ENCODE measurements at regions not wholly inside any gene's neighbourhood (a gene's known extent, or its start where the extent isn't known, plus 50 kb on each side); places are given as distances from the start of the nearest gene placed in this dataset.

- no peaks in the 10 kb centered on the region for H3K36me3 ChIP-seq (ENCODE audit: low read depth, low read length)
- no peak overlapping the region for H3K27ac ChIP-seq (ENCODE audit: low read length)
- H3K79me2 ChIP-seq (ENCODE audit: low read length), result no peaks in the 10 kb centered on the region
- H3K9ac ChIP-seq (ENCODE audit: low read length), result no peak overlapping the region
- H2AFZ ChIP-seq (ENCODE audit: low read length), result no peak overlapping the region
- no peak for ATAC-seq
- H3K4me3 ChIP-seq (ENCODE audit: low read length), result no peak overlapping the region
- H3F3A ChIP-seq (ENCODE audit: low read length, unreplicated experiment), result no peaks in the 10 kb centered on the region
- H3K4me1 ChIP-seq (ENCODE audit: insufficient read depth, low read length), result peaks cover 17% of the 10 kb centered on the region
- no peak for DNase-seq
- no peaks in the 10 kb centered on the region for H3K9me3 ChIP-seq (ENCODE audit: low read length)
- TF ChIP-seq EZH2 (IDR thresholded peaks at IDR 0.05; ENCODE audit: low read length, unreplicated experiment) (no peak), EZH2phosphoT487 (IDR thresholded peaks at IDR 0.05; ENCODE audit: borderline replicate concordance, low read length) (no peak)
- TF ChIP-seq, protein P1, sequence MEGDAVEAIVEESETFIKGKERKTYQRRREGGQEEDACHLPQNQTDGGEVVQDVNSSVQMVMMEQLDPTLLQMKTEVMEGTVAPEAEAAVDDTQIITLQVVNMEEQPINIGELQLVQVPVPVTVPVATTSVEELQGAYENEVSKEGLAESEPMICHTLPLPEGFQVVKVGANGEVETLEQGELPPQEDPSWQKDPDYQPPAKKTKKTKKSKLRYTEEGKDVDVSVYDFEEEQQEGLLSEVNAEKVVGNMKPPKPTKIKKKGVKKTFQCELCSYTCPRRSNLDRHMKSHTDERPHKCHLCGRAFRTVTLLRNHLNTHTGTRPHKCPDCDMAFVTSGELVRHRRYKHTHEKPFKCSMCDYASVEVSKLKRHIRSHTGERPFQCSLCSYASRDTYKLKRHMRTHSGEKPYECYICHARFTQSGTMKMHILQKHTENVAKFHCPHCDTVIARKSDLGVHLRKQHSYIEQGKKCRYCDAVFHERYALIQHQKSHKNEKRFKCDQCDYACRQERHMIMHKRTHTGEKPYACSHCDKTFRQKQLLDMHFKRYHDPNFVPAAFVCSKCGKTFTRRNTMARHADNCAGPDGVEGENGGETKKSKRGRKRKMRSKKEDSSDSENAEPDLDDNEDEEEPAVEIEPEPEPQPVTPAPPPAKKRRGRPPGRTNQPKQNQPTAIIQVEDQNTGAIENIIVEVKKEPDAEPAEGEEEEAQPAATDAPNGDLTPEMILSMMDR (conservative IDR thresholded peaks at IDR 0.05; ENCODE audit: low read depth, low read length), result no peak
- H3K9me2 ChIP-seq (replicated peaks; ENCODE audit: low read length), result no peaks in the 10 kb centered on the region
- H3K27me3 ChIP-seq (ENCODE audit: low read length), result no peaks in the 10 kb centered on the region
- intact Hi-C loops (cut with micrococcal nuclease), result no loop called here
- H3K4me2 ChIP-seq (ENCODE audit: low read length), result no peak overlapping the region
- BruUV-seq (replicated peaks), result no TSS peak
- ChIA-PET CTCF (no interaction called here), POLR2A (ENCODE audit: unreplicated experiment) (no interaction called here)
- no peaks in the 10 kb centered on the region for H4K20me1 ChIP-seq (ENCODE audit: low read length)
Measured at GRCh38 chr1:116316373-116316772, 56.7 kb upstream of the ATP1A1 start.

- DNase-seq, result no peak
- TF ChIP-seq EZH2 (IDR thresholded peaks at IDR 0.05; ENCODE audit: low read length, unreplicated experiment), result no peak
- TF ChIP-seq, protein P1 (conservative IDR thresholded peaks at IDR 0.05; ENCODE audit: low read depth, low read length), result no peak
- TF ChIP-seq EZH2phosphoT487 (IDR thresholded peaks at IDR 0.05; ENCODE audit: borderline replicate concordance, low read length), result no peak
- no peaks in the 10 kb centered on the region for H3K9me3 ChIP-seq (ENCODE audit: low read length)
- H3K4me3 ChIP-seq (ENCODE audit: low read length), result no peak overlapping the region
- ATAC-seq, result no peak
- no peaks in the 10 kb centered on the region for H3K36me3 ChIP-seq (ENCODE audit: low read depth, low read length)
- no peaks in the 10 kb centered on the region for H4K20me1 ChIP-seq (ENCODE audit: low read length)
- intact Hi-C loops (cut with micrococcal nuclease), result no loop called here
- no peaks in the 10 kb centered on the region for H3K79me2 ChIP-seq (ENCODE audit: low read length)
- ChIA-PET CTCF (no interaction called here), POLR2A (ENCODE audit: unreplicated experiment) (no interaction called here)
- no peaks in the 10 kb centered on the region for H3K4me1 ChIP-seq (ENCODE audit: insufficient read depth, low read length)
- BruUV-seq (replicated peaks), result no TSS peak
- no peak overlapping the region for H3K27ac ChIP-seq (ENCODE audit: low read length)
- H3K9me2 ChIP-seq (replicated peaks; ENCODE audit: low read length), result no peaks in the 10 kb centered on the region
- H3K9ac ChIP-seq (ENCODE audit: low read length), result no peak overlapping the region
- H3F3A ChIP-seq (ENCODE audit: low read length, unreplicated experiment), result no peaks in the 10 kb centered on the region
- H3K27me3 ChIP-seq (ENCODE audit: low read length), result no peaks in the 10 kb centered on the region
- no peak overlapping the region for H3K4me2 ChIP-seq (ENCODE audit: low read length)
- no peak overlapping the region for H2AFZ ChIP-seq (ENCODE audit: low read length)
Measured at GRCh38 chr1:116318897-116319296, 54.1 kb upstream of the ATP1A1 start.

DNA sequence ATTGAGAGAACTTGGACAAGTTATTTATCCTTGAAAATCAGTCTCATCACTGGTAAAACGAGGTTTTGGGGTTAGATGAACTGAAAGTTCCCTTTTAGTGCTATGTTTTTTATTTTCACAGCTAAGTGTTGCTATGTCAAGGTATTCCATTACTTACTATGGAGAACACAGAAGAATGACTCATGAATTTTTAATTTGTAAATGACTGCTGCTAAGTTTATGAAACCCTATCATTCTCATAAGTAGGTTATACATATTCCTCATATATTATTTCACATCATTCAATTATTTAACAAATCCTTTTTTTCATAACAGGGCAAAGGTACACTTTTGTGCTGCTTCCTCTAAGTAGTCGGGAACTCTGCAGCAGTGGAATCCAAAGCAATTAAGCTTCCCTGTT, 52.2 kb upstream of the ATP1A1 start:
- CTCF ChIA-PET, result no interaction called here
- Histone ChIP-seq H3K36me3 (ENCODE audit: low read depth, low read length) (no peaks in the 10 kb centered on the region), H3K9me3 (ENCODE audit: low read length) (no peaks in the 10 kb centered on the region), H3K79me2 (ENCODE audit: low read length) (no peaks in the 10 kb centered on the region), H3K4me2 (ENCODE audit: low read length) (no peak overlapping the region), H3K27me3 (ENCODE audit: low read length) (no peaks in the 10 kb centered on the region), H3F3A (ENCODE audit: low read length, unreplicated experiment) (no peaks in the 10 kb centered on the region), H3K9ac (ENCODE audit: low read length) (no peak overlapping the region), H4K20me1 (ENCODE audit: low read length) (no peaks in the 10 kb centered on the region), H3K4me1 (ENCODE audit: insufficient read depth, low read length) (no peaks in the 10 kb centered on the region), H3K4me3 (ENCODE audit: low read length) (no peak overlapping the region), H3K9me2 (replicated peaks; ENCODE audit: low read length) (no peaks in the 10 kb centered on the region), H3K27ac (ENCODE audit: low read length) (no peak overlapping the region), H2AFZ (ENCODE audit: low read length) (no peak overlapping the region)
- BruUV-seq (replicated peaks), result no TSS peak
- POLR2A ChIA-PET (ENCODE audit: unreplicated experiment), result no interaction called here
- ATAC-seq, result no peak
- intact Hi-C loops (cut with micrococcal nuclease), result no loop called here
- no peak for DNase-seq
- TF ChIP-seq EZH2phosphoT487 (IDR thresholded peaks at IDR 0.05; ENCODE audit: borderline replicate concordance, low read length) (no peak), EZH2 (IDR thresholded peaks at IDR 0.05; ENCODE audit: low read length, unreplicated experiment) (no peak)
- TF ChIP-seq, protein P1 (conservative IDR thresholded peaks at IDR 0.05; ENCODE audit: low read depth, low read length), result no peak

All from PC-3 (cell line).